ENCODE measurements at regions not wholly inside any gene's neighbourhood (a gene's known extent, or its start where the extent isn't known, plus 50 kb on each side); places are given as distances from the start of the nearest gene placed in this dataset.

DNA sequence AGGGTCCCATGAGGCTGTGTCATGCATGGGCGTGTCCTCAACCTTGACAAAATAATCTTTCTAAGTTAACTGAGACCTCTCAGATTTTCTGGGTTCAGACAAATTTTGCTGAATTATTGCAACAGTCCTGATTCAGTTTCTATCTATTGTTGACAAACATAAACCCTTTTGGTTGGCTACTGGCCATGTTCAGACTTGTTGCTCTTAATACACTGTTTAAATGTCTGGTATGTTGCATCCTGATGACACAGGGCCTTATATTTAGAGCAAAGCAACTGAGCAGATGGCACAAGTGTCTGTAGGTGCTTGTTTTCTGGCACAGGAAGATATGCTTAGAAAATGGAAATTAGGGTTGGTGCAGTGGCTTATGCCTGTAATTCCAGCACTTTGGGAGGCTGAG lies 456.9 kb upstream of the USP9Y start:
- Histone ChIP-seq H3K27me3 (no peaks in the 10 kb centered on the region), H3K36me3 (no peaks in the 10 kb centered on the region), H3K4me3 (no peak overlapping the region), H3K4me1 (no peaks in the 10 kb centered on the region), H3K27ac (no peak overlapping the region), H3K9me3 (no peaks in the 10 kb centered on the region)
- ATAC-seq: no peak
- no peak for DNase-seq
- intact Hi-C loops (cut with DNase I; ENCODE audit: low total_unique reads) (no loop called here), in situ Hi-C loops (cut with MboI; ENCODE audit: low sequenced_read_pairs in 4 of 4) (no loop called here)
- TF ChIP-seq POLR2A (IDR thresholded peaks at IDR 0.05): no peak
- TF ChIP-seq CTCF (IDR thresholded peaks at IDR 0.05 in 4 of 5, conservative IDR thresholded peaks at IDR 0.05 in 1 of 5): no peak

- H3K9me3 ChIP-seq: no peaks in the 10 kb centered on the region
- no peaks in the 10 kb centered on the region for H3K4me1 ChIP-seq
- H3K27ac ChIP-seq: no peak overlapping the region
- no peaks in the 10 kb centered on the region for H3K36me3 ChIP-seq
- in situ Hi-C loops (cut with MboI; ENCODE audit: low sequenced_read_pairs in 4 of 4) (no loop called here), intact Hi-C loops (cut with DNase I; ENCODE audit: low total_unique reads) (no loop called here)
- no peak for ATAC-seq
- TF ChIP-seq CTCF (IDR thresholded peaks at IDR 0.05 in 4 of 5, conservative IDR thresholded peaks at IDR 0.05 in 1 of 5): no peak
- TF ChIP-seq POLR2A (IDR thresholded peaks at IDR 0.05): no peak
- no peak overlapping the region for H3K4me3 ChIP-seq
- DNase-seq: no peak
- no peaks in the 10 kb centered on the region for H3K27me3 ChIP-seq
Observed at GRCh38 chrY:12253756-12254155, 447.3 kb upstream of the USP9Y start.

GRCh38 chrY:12271162-12271561 lies 429.9 kb upstream of the USP9Y start:
- no peak for ATAC-seq
- Histone ChIP-seq H3K9me3 (no peaks in the 10 kb centered on the region), H3K27me3 (no peaks in the 10 kb centered on the region), H3K36me3 (no peaks in the 10 kb centered on the region), H3K27ac (no peak overlapping the region), H3K4me3 (no peak overlapping the region), H3K4me1 (no peaks in the 10 kb centered on the region)
- in situ Hi-C loops (cut with MboI; ENCODE audit: low sequenced_read_pairs in 4 of 4): no loop called here
- intact Hi-C loops (cut with DNase I; ENCODE audit: low total_unique reads): no loop called here
- TF ChIP-seq CTCF (IDR thresholded peaks at IDR 0.05 in 4 of 5, conservative IDR thresholded peaks at IDR 0.05 in 1 of 5): no peak
- TF ChIP-seq POLR2A (IDR thresholded peaks at IDR 0.05): no peak
- no peak for DNase-seq

DNA sequence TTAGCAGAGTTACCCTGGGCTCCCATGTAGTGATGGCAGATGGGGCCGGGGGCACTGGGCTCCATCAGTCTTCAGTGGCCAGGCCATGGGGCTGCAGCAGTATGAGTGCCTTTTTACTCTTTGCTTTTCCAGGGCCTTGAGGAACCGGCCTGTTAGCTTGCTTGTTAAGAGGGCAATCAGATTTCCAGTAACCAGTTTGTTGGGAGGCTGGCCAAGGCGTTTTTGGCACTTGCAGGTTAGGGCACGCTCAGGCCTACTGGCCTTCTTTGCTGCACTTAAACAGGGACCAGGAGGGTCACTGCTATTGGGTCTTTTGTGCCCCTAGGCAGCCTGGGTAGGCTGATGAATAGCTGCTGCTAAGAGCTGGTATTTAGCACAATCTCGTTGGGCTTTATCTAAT lies 415.4 kb upstream of the USP9Y start:
- no peak for ATAC-seq
- H3K4me1 ChIP-seq: no peaks in the 10 kb centered on the region
- H3K9me3 ChIP-seq: no peaks in the 10 kb centered on the region
- no peaks in the 10 kb centered on the region for H3K36me3 ChIP-seq
- DNase-seq: no peak
- TF ChIP-seq CTCF (IDR thresholded peaks at IDR 0.05 in 4 of 5, conservative IDR thresholded peaks at IDR 0.05 in 1 of 5): no peak
- TF ChIP-seq POLR2A (IDR thresholded peaks at IDR 0.05): no peak
- intact Hi-C loops (cut with DNase I; ENCODE audit: low total_unique reads) (no loop called here), in situ Hi-C loops (cut with MboI; ENCODE audit: low sequenced_read_pairs in 4 of 4) (no loop called here)
- H3K27me3 ChIP-seq: no peaks in the 10 kb centered on the region
- H3K4me3 ChIP-seq: no peak overlapping the region
- no peak overlapping the region for H3K27ac ChIP-seq

GRCh38 chrY:12288919-12289318 lies 412.1 kb upstream of the USP9Y start:
- no peaks in the 10 kb centered on the region for H3K4me1 ChIP-seq
- H3K27me3 ChIP-seq: no peaks in the 10 kb centered on the region
- ATAC-seq (no peak), DNase-seq (no peak)
- H3K9me3 ChIP-seq: no peaks in the 10 kb centered on the region
- intact Hi-C loops (cut with DNase I; ENCODE audit: low total_unique reads) (no loop called here), in situ Hi-C loops (cut with MboI; ENCODE audit: low sequenced_read_pairs in 4 of 4) (no loop called here)
- H3K4me3 ChIP-seq: no peak overlapping the region
- no peaks in the 10 kb centered on the region for H3K36me3 ChIP-seq
- no peak for TF ChIP-seq POLR2A (IDR thresholded peaks at IDR 0.05)
- TF ChIP-seq CTCF (IDR thresholded peaks at IDR 0.05 in 4 of 5, conservative IDR thresholded peaks at IDR 0.05 in 1 of 5): no peak
- no peak overlapping the region for H3K27ac ChIP-seq

Data from gastrocnemius medialis (tissue), 4 donors.